ENCODE measurements at regions not wholly inside any gene's neighbourhood (a gene's known extent, or its start where the extent isn't known, plus 50 kb on each side); places are given as distances from the start of the nearest gene placed in this dataset.

- Mint-ChIP-seq H3K27ac (no peak overlapping the region), H3K4me1 (ENCODE audit: low read depth) (no peaks in the 10 kb centered on the region), H3K4me3 (ENCODE audit: low read depth) (no peak overlapping the region), H3K27me3 (no peaks in the 10 kb centered on the region), H3K36me3 (ENCODE audit: insufficient read depth) (no peaks in the 10 kb centered on the region), H3K9me3 (ENCODE audit: low read depth) (no peaks in the 10 kb centered on the region)
- DNase-seq (ENCODE audit: low spot score, unreplicated experiment): no peak
- TF ChIP-seq CTCF (IDR thresholded peaks at IDR 0.05; ENCODE audit: unreplicated experiment): no peak
Measured at GRCh38 chr3:95673215-95673614, 1141.2 kb upstream of the EPHA6 start.

DNA sequence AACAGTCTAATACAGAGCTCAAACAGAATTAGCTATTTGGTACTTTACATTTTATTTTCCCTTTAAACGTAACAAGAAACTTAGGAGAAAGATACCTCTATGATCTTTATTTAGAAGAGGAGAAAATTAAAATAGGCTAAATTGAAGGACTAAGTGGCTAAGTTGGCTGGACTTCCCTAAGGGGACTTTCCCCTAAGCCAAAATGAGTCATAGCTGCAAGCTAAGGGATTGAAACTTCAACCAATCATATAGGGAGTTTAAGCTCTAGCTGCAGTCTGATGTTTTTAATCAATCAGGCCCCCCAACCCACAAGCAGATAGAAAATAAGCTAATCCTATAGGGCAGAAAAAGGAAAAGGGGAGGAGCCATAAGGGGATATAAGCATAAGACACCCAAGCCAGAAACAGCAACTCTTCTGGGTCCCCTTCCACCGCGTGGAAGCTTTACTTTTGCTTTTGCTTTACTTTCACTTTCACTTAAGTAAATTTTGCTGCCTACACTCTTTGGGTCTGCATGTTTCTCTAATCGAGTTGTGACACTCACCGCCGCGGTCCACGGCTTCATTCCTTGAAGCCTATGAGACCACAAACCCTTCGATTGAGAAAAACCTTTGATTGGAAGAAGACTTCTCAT, 1108.5 kb upstream of the EPHA6 start:
- Mint-ChIP-seq H3K9me3 (ENCODE audit: low read depth) (peaks cover 29% of the 10 kb centered on the region), H3K36me3 (ENCODE audit: insufficient read depth) (no peaks in the 10 kb centered on the region), H3K4me3 (ENCODE audit: low read depth) (no peak overlapping the region), H3K27ac (no peak overlapping the region), H3K27me3 (no peaks in the 10 kb centered on the region), H3K4me1 (ENCODE audit: low read depth) (peaks cover 3% of the 10 kb centered on the region)
- no peak for TF ChIP-seq CTCF (IDR thresholded peaks at IDR 0.05; ENCODE audit: unreplicated experiment)
- no peak for DNase-seq (ENCODE audit: low spot score, unreplicated experiment)

DNA sequence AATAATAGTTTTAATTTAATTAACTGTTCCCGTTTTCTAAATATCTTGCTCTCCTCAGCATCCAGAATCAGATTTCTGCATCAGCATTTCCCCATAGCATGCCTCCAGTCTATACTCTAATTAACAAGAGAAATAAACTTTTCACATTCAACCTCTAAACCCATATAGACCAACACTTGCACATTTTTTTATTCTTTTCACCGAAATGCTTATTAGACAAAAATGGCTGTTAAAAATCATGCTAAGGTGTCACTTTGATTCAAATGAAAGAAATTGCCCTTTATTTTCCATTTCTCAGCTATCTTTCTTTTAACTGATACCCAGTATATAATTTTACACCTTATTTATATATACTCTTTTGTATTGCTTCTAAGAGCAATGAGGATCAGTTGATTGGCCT, 1107.1 kb upstream of the EPHA6 start:
- no peak for TF ChIP-seq CTCF (IDR thresholded peaks at IDR 0.05; ENCODE audit: unreplicated experiment)
- no peak for DNase-seq (ENCODE audit: low spot score, unreplicated experiment)
- peaks cover 29% of the 10 kb centered on the region for H3K9me3 Mint-ChIP-seq (ENCODE audit: low read depth)
- no peak overlapping the region for H3K27ac Mint-ChIP-seq
- H3K36me3 Mint-ChIP-seq (ENCODE audit: insufficient read depth): no peaks in the 10 kb centered on the region
- no peak overlapping the region for H3K4me3 Mint-ChIP-seq (ENCODE audit: low read depth)
- no peaks in the 10 kb centered on the region for H3K27me3 Mint-ChIP-seq
- peaks cover 3% of the 10 kb centered on the region for H3K4me1 Mint-ChIP-seq (ENCODE audit: low read depth)

DNA sequence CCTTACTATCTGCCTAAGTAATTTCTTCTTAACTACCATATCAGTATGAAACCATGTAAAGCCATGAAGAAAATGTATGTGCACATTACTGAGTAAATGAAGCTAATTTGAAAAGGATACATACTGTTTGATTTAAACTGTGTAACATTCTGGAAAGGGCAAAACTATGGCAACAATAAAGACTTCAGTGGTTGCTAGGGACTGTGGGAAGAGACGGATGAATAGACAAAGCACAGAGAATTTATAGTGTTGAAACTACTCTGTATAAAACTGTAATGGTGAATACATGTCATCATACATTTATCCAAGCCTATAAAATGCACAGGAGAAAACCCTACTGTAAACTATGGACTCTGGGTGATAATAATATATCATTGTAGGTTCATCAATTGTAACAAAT, 1103.7 kb upstream of the EPHA6 start:
- no peak overlapping the region for H3K27ac Mint-ChIP-seq
- no peak overlapping the region for H3K4me3 Mint-ChIP-seq (ENCODE audit: low read depth)
- no peaks in the 10 kb centered on the region for H3K27me3 Mint-ChIP-seq
- no peak for DNase-seq (ENCODE audit: low spot score, unreplicated experiment)
- H3K36me3 Mint-ChIP-seq (ENCODE audit: insufficient read depth): no peaks in the 10 kb centered on the region
- peaks cover 10% of the 10 kb centered on the region for H3K4me1 Mint-ChIP-seq (ENCODE audit: low read depth)
- no peak for TF ChIP-seq CTCF (IDR thresholded peaks at IDR 0.05; ENCODE audit: unreplicated experiment)
- peaks cover 13% of the 10 kb centered on the region for H3K9me3 Mint-ChIP-seq (ENCODE audit: low read depth)

GRCh38 chr3:95711789-95712188, 1102.6 kb upstream of the EPHA6 start:
- H3K9me3 Mint-ChIP-seq (ENCODE audit: low read depth): peaks cover 13% of the 10 kb centered on the region
- no peaks in the 10 kb centered on the region for H3K36me3 Mint-ChIP-seq (ENCODE audit: insufficient read depth)
- H3K4me3 Mint-ChIP-seq (ENCODE audit: low read depth): no peak overlapping the region
- H3K4me1 Mint-ChIP-seq (ENCODE audit: low read depth): peaks cover 16% of the 10 kb centered on the region
- TF ChIP-seq CTCF (IDR thresholded peaks at IDR 0.05; ENCODE audit: unreplicated experiment): no peak
- H3K27ac Mint-ChIP-seq: no peak overlapping the region
- H3K27me3 Mint-ChIP-seq: no peaks in the 10 kb centered on the region
- DNase-seq (ENCODE audit: low spot score, unreplicated experiment): no peak

Measured in progenitor cell of endocrine pancreas (in vitro differentiated cells).